Stimulated activated CD4-positive, alpha-beta T cell treated with anti-CD3 and anti-CD28 coated beads, Interleukin-12 subunit alpha, Interleukin-12 subunit beta, amount 100 ng/mL, for 4 hours (primary cell): ENCODE measurements at regions not wholly inside any gene's neighbourhood (a gene's known extent, or its start where the extent isn't known, plus 50 kb on each side); places are given as distances from the start of the nearest gene placed in this dataset.
"Not testable (repeated sequence)": the region's sequence is repeated elsewhere in the genome, so short reads cannot be mapped to it uniquely, and the experiment has no call there.

Experiments
- DNase-seq: peaks from one replicate; pipeline ENCODE4 v3.0.0-alpha.2; 2020

- DNase-seq, result no peak
Observed at GRCh38 chr2:137892739-137893138, 71.5 kb upstream of the HNMT start.

GRCh38 chr2:137893145-137893544 lies 71.1 kb upstream of the HNMT start:
- DNase-seq, result no peak

- DNase-seq, result no peak
Observed at GRCh38 chr2:137896467-137896866, 67.8 kb upstream of the HNMT start.

- DNase-seq, result no peak
Observed at GRCh38 chr2:137897082-137897481, 67.2 kb upstream of the HNMT start.

- no peak for DNase-seq
Observed at GRCh38 chr2:137900421-137901141, 63.7 kb upstream of the HNMT start.

GRCh38 chr2:137910641-137911040 lies 53.6 kb upstream of the HNMT start:
- DNase-seq, result no peak

GRCh38 chr2:137912371-137912770 lies 51.9 kb upstream of the HNMT start:
- no peak for DNase-seq

GRCh38 chr2:137913169-137913568 lies 51.1 kb upstream of the HNMT start:
- no peak for DNase-seq

GRCh38 chr2:137913648-137914047 lies 50.6 kb upstream of the HNMT start:
- DNase-seq, result not testable (repeated sequence)
